GM21786 (cell line): ENCODE measurements at regions not wholly inside any gene's neighbourhood (a gene's known extent, or its start where the extent isn't known, plus 50 kb on each side); places are given as distances from the start of the nearest gene placed in this dataset.

Experiments used
- ATAC-seq: cut with Tn5 transposase; IDR thresholded peaks from one replicate; pipeline ENCODE4 v1.9.1; 2021; ENCODE audit not compliant: unreplicated experiment

- ATAC-seq = no peak
Observed at GRCh38 chr18:37654731-37655369, 89.3 kb upstream of the CELF4 start.

- ATAC-seq = no peak
Observed at GRCh38 chr18:37654034-37654433, 88.4 kb upstream of the CELF4 start.

GRCh38 chr18:37653618-37654017, 88.0 kb upstream of the CELF4 start:
- no peak for ATAC-seq

GRCh38 chr18:37649930-37650329, 84.3 kb upstream of the CELF4 start:
- ATAC-seq = no peak

- no peak for ATAC-seq
Observed at GRCh38 chr18:37649416-37649815, 83.8 kb upstream of the CELF4 start.

GRCh38 chr18:37641573-37641972, 76.0 kb upstream of the CELF4 start:
- ATAC-seq = no peak

GRCh38 chr18:37640504-37640903, 74.9 kb upstream of the CELF4 start:
- ATAC-seq = no peak

- no peak for ATAC-seq
Observed at GRCh38 chr18:37639846-37640245, 74.2 kb upstream of the CELF4 start.

- no peak for ATAC-seq
Observed at GRCh38 chr18:37637478-37637850, 71.9 kb upstream of the CELF4 start.

GRCh38 chr18:37636831-37637477, 71.4 kb upstream of the CELF4 start:
- no peak for ATAC-seq

GRCh38 chr18:37634516-37634915, 68.9 kb upstream of the CELF4 start:
- ATAC-seq = no peak

- no peak for ATAC-seq
Observed at GRCh38 chr18:37631422-37631821, 65.8 kb upstream of the CELF4 start.

GRCh38 chr18:37630334-37630733, 64.7 kb upstream of the CELF4 start:
- ATAC-seq = no peak

GRCh38 chr18:37628470-37629220, 63.0 kb upstream of the CELF4 start:
- ATAC-seq = no peak

GRCh38 chr18:37624318-37624717, 58.7 kb upstream of the CELF4 start:
- no peak for ATAC-seq

- no peak for ATAC-seq
Observed at GRCh38 chr18:37619964-37620363, 54.4 kb upstream of the CELF4 start.

- ATAC-seq = no peak
Observed at GRCh38 chr18:37617623-37618022, 52.0 kb upstream of the CELF4 start.
